GM23338 (cell line): ENCODE measurements at regions not wholly inside any gene's neighbourhood (a gene's known extent, or its start where the extent isn't known, plus 50 kb on each side); places are given as distances from the start of the nearest gene placed in this dataset.

Experiments used
- ATAC-seq: fragments of 200-7000 bp; cut with Tn5 transposase; 3 replicates; pipeline ENCODE4 v1.9.1; 2020
- DNase-seq: peaks from one replicate; pipeline ENCODE4 v3.0.0-alpha.2; 2015; ENCODE audit warnings: low spot score
- H2AFZ ChIP-seq: fragments of 200-600 bp; sonication (generic); 2 replicates; pipeline ENCODE4 v1.8.0; 2016; ENCODE audit warnings: antibody characterized with exemption, mild to moderate bottlenecking, moderate library complexity
- H3F3A ChIP-seq: fragments of 200-600 bp; sonication (generic); replicated peaks from 2 replicates; pipeline ENCODE4 v1.8.0; 2017; ENCODE audit warnings: antibody characterized with exemption, mixed run types, low read depth
- H3K27ac ChIP-seq: fragments of 200-600 bp; sonication (generic); 2 replicates; pipeline ENCODE4 v1.6.1; 2016; ENCODE audit warnings: low read depth
- H3K27me3 ChIP-seq: fragments of 200-600 bp; sonication (generic); 2 replicates; pipeline ENCODE4 v1.8.0; 2016; ENCODE audit warnings: mild to moderate bottlenecking, mixed run types, moderate library complexity; ENCODE audit not compliant: insufficient read depth
- H3K36me3 ChIP-seq: fragments of 200-600 bp; sonication (generic); 2 replicates; pipeline ENCODE4 v1.8.0; 2016; ENCODE audit warnings: mild to moderate bottlenecking; ENCODE audit not compliant: insufficient read depth
- H3K4me1 ChIP-seq: fragments of 200-600 bp; sonication (generic); 2 replicates; pipeline ENCODE4 v1.8.0; 2016; ENCODE audit warnings: mild to moderate bottlenecking, moderate library complexity; ENCODE audit not compliant: insufficient read depth
- H3K4me2 ChIP-seq: fragments of 200-600 bp; sonication (generic); 2 replicates; pipeline ENCODE4 v1.7.1; 2017; ENCODE audit warnings: mixed run types
- H3K4me3 ChIP-seq: fragments of 200-600 bp; sonication (generic); 2 replicates; pipeline ENCODE4 v1.6.1; 2016; ENCODE audit warnings: mixed run types
- H3K79me2 ChIP-seq: fragments of 200-600 bp; sonication (generic); replicated peaks from 2 replicates; pipeline ENCODE4 v1.8.0; 2017; ENCODE audit warnings: mild to moderate bottlenecking; ENCODE audit not compliant: insufficient read depth
- H3K9me2 ChIP-seq: fragments of 200-600 bp; sonication (generic); 2 replicates; pipeline ENCODE4 v1.8.0; 2017; ENCODE audit not compliant: insufficient read depth
- H4K20me1 ChIP-seq: fragments of 200-600 bp; sonication (generic); replicated peaks from 2 replicates; pipeline ENCODE4 v1.8.0; 2017; ENCODE audit warnings: mild to moderate bottlenecking; ENCODE audit not compliant: insufficient read depth
- H3K27ac Mint-ChIP-seq: 2 replicates; pipeline ENCODE4 v1.8.0; 2020; ENCODE audit warnings: inconsistent platforms, mild to moderate bottlenecking, moderate library complexity, mixed read lengths
- H3K27me3 Mint-ChIP-seq: 3 replicates; pipeline ENCODE4 v1.8.0; 2022; ENCODE audit warnings: low read depth, mild to moderate bottlenecking, moderate library complexity, mixed read lengths, inconsistent platforms; ENCODE audit not compliant: insufficient read depth, poor library complexity
- H3K36me3 Mint-ChIP-seq: 3 replicates; pipeline ENCODE4 v1.8.0; 2021; ENCODE audit warnings: low read depth, mild to moderate bottlenecking, inconsistent platforms, moderate library complexity, mixed read lengths
- H3K4me1 Mint-ChIP-seq: 3 replicates; pipeline ENCODE4 v1.8.0; 2020; ENCODE audit warnings: mild to moderate bottlenecking, inconsistent platforms, mixed read lengths
- H3K4me3 Mint-ChIP-seq: 3 replicates; pipeline ENCODE4 v1.8.0; 2021; ENCODE audit warnings: moderate library complexity, mild to moderate bottlenecking, inconsistent platforms, mixed read lengths
- H3K9me3 Mint-ChIP-seq: 3 replicates; pipeline ENCODE4 v1.8.0; 2020; ENCODE audit warnings: moderate library complexity, mild to moderate bottlenecking, inconsistent platforms, mixed read lengths
- CREB1 ChIP-seq: fragments of 250-450 bp; sonication (Bioruptor Pico); IDR thresholded peaks from 2 replicates; pipeline ENCODE4 v1.5.0; 2020; ENCODE audit warnings: low read depth, mild to moderate bottlenecking, moderate library complexity
- CTCF ChIP-seq, 2 experiments: fragments of 200-600 bp in 1 of 2; sonication (generic) in 1 of 2; conservative IDR thresholded peaks; 2 replicates each; pipeline versions ENCODE4 v1.5.1 to v1.6.1; 2016 to 2017; ENCODE audit warnings: antibody characterized with exemption in 2 of 2, low read depth in 2 of 2, mild to moderate bottlenecking in 2 of 2, moderate library complexity in 1 of 2
- ETS1 ChIP-seq: IDR thresholded peaks from 2 replicates; pipeline ENCODE4 v1.6.1; 2016; ENCODE audit warnings: antibody characterized with exemption
- EZH2 ChIP-seq: fragments of 200-600 bp; sonication (generic); IDR thresholded peaks from one replicate; pipeline ENCODE4 v1.8.0; 2017; ENCODE audit warnings: antibody characterized with exemption, mild to moderate bottlenecking, low read depth; ENCODE audit not compliant: unreplicated experiment
- EZH2phosphoT487 ChIP-seq: fragments of 200-600 bp; sonication (generic); IDR thresholded peaks from one replicate; pipeline ENCODE4 v1.8.1; 2018; ENCODE audit warnings: antibody characterized with exemption; ENCODE audit not compliant: unreplicated experiment
- JUNB ChIP-seq: IDR thresholded peaks from one replicate; pipeline ENCODE4 v1.6.1; 2016; ENCODE audit warnings: antibody characterized with exemption; ENCODE audit not compliant: unreplicated experiment
- NANOG ChIP-seq: IDR thresholded peaks from 2 replicates; pipeline ENCODE4 v1.6.1; 2016; ENCODE audit warnings: antibody characterized with exemption, borderline replicate concordance
- POLR2AphosphoS5 ChIP-seq: IDR thresholded peaks from 2 replicates; pipeline ENCODE4 v1.6.1; 2016; ENCODE audit warnings: antibody characterized with exemption, low read depth
- REST ChIP-seq: IDR thresholded peaks from one replicate; pipeline ENCODE4 v1.6.1; 2018; ENCODE audit warnings: antibody characterized with exemption; ENCODE audit not compliant: unreplicated experiment
- STAT1 ChIP-seq: IDR thresholded peaks from one replicate; pipeline ENCODE4 v1.6.1; 2016; ENCODE audit warnings: antibody characterized with exemption; ENCODE audit not compliant: unreplicated experiment
- ZNF114 ChIP-seq: fragments of 250-450 bp; sonication (Bioruptor Pico); IDR thresholded peaks from 2 replicates; pipeline ENCODE4 v1.5.0; 2020; ENCODE audit warnings: mild to moderate bottlenecking, moderate library complexity
- ZNF331 ChIP-seq: fragments of 250-450 bp; sonication (Bioruptor Pico); IDR thresholded peaks from 2 replicates; pipeline ENCODE4 v1.5.0; 2020; ENCODE audit warnings: low read depth, mild to moderate bottlenecking, moderate library complexity
- TF ChIP-seq, protein P1 (sequence below): fragments of 250-450 bp; sonication (Bioruptor Pico); IDR thresholded peaks from 2 replicates; pipeline ENCODE4 v1.5.0; 2020; ENCODE audit warnings: mild to moderate bottlenecking, moderate library complexity

DNA sequence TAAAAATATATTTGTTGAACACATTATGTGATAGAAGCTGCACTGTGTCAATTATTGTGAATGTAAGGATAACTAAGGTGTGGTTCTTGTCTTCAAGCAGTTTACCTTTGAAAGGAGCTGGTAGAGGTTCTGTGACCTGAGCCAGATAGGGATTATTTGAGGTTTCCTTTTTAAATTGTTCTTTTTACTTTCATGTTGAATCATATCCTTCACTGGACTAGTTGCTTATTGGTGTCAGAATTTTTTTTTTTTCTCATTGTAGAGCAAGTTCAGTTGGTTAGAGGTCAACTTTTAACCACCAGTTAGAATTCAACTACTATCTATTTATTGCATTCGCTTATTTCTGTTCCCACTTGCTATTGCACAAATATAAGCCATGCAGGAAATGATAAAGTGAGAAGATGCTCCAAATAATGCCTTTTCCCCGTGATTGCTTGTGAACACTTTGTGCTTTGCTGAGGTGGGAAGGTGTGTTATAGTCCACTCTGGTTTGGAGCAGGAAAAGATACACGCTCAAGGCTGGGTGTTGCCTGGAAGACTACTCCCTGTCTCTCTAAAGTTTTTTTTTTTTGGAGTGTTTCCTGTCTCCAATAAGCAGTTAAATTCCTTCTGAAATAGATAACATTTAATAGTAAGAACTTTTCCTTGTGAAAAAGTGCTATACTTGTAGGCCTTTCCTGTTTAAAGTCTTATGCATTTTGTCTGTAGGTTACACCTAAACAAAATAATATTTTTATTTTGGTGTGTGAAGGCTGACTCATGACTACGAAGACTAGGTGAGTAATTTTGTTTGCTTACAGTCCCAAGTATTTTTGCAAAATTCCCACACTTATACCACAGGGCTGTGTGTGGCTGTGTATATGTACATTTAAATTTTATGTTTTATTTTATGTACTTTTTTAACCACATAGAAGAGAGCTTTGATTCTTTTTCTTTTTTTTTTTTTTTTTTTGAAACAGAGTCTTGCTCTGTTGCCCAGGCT is 83.8 kb upstream of the LCORL start:
- Mint-ChIP-seq H3K27ac (no peak overlapping the region), H3K4me1 (no peaks in the 10 kb centered on the region), H3K27me3 (no peaks in the 10 kb centered on the region), H3K36me3 (no peaks in the 10 kb centered on the region), H3K9me3 (no peaks in the 10 kb centered on the region), H3K4me3 (no peak overlapping the region)
- ATAC-seq (no peak), DNase-seq (no peak)
- Histone ChIP-seq H3K27me3 (no peaks in the 10 kb centered on the region), H3K4me3 (no peak overlapping the region), H3F3A (no peaks in the 10 kb centered on the region), H4K20me1 (no peaks in the 10 kb centered on the region), H3K36me3 (no peaks in the 10 kb centered on the region), H3K4me1 (no peaks in the 10 kb centered on the region), H2AFZ (no peak overlapping the region), H3K9me2 (0 out of 2 replicates have a peak, but pooled peaks cover 7% of the 10 kb centered on the region), H3K79me2 (no peaks in the 10 kb centered on the region), H3K4me2 (no peak overlapping the region), H3K27ac (no peak overlapping the region)
- no peak for TF ChIP-seq CTCF (conservative IDR thresholded peaks at IDR 0.05; ENCODE audit: low read depth in 2 of 2)
- no peak for TF ChIP-seq CREB1 (CRISPR knock-in tag)
- no peak for TF ChIP-seq NANOG
- no peak for TF ChIP-seq JUNB
- no peak for TF ChIP-seq EZH2phosphoT487
- no peak for TF ChIP-seq EZH2
- no peak for TF ChIP-seq ZNF114 (CRISPR knock-in tag)
- no peak for TF ChIP-seq ETS1
- TF ChIP-seq, protein P1, sequence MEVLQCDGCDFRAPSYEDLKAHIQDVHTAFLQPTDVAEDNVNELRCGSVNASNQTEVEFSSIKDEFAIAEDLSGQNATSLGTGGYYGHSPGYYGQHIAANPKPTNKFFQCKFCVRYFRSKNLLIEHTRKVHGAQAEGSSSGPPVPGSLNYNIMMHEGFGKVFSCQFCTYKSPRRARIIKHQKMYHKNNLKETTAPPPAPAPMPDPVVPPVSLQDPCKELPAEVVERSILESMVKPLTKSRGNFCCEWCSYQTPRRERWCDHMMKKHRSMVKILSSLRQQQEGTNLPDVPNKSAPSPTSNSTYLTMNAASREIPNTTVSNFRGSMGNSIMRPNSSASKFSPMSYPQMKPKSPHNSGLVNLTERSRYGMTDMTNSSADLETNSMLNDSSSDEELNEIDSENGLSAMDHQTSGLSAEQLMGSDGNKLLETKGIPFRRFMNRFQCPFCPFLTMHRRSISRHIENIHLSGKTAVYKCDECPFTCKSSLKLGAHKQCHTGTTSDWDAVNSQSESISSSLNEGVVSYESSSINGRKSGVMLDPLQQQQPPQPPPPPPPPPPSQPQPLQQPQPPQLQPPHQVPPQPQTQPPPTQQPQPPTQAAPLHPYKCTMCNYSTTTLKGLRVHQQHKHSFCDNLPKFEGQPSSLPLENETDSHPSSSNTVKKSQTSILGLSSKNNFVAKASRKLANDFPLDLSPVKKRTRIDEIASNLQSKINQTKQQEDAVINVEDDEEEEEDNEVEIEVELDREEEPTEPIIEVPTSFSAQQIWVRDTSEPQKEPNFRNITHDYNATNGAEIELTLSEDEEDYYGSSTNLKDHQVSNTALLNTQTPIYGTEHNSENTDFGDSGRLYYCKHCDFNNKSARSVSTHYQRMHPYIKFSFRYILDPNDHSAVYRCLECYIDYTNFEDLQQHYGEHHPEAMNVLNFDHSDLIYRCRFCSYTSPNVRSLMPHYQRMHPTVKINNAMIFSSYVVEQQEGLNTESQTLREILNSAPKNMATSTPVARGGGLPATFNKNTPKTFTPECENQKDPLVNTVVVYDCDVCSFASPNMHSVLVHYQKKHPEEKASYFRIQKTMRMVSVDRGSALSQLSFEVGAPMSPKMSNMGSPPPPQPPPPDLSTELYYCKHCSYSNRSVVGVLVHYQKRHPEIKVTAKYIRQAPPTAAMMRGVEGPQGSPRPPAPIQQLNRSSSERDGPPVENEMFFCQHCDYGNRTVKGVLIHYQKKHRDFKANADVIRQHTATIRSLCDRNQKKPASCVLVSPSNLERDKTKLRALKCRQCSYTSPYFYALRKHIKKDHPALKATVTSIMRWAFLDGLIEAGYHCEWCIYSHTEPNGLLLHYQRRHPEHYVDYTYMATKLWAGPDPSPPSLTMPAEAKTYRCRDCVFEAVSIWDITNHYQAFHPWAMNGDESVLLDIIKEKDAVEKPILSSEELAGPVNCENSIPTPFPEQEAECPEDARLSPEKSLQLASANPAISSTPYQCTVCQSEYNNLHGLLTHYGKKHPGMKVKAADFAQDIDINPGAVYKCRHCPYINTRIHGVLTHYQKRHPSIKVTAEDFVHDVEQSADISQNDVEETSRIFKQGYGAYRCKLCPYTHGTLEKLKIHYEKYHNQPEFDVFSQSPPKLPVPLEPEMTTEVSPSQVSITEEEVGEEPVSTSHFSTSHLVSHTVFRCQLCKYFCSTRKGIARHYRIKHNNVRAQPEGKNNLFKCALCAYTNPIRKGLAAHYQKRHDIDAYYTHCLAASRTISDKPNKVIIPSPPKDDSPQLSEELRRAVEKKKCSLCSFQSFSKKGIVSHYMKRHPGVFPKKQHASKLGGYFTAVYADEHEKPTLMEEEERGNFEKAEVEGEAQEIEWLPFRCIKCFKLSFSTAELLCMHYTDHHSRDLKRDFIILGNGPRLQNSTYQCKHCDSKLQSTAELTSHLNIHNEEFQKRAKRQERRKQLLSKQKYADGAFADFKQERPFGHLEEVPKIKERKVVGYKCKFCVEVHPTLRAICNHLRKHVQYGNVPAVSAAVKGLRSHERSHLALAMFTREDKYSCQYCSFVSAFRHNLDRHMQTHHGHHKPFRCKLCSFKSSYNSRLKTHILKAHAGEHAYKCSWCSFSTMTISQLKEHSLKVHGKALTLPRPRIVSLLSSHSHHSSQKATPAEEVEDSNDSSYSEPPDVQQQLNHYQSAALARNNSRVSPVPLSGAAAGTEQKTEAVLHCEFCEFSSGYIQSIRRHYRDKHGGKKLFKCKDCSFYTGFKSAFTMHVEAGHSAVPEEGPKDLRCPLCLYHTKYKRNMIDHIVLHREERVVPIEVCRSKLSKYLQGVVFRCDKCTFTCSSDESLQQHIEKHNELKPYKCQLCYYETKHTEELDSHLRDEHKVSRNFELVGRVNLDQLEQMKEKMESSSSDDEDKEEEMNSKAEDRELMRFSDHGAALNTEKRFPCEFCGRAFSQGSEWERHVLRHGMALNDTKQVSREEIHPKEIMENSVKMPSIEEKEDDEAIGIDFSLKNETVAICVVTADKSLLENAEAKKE (CRISPR knock-in tag) = no peak
- no peak for TF ChIP-seq POLR2AphosphoS5
- no peak for TF ChIP-seq ZNF331 (CRISPR knock-in tag)
- no peak for TF ChIP-seq REST
- no peak for TF ChIP-seq STAT1
